Activated B cell treated with CpG ODN at 0.5 μM for 24 hours (primary cell): ENCODE measurements at regions not wholly inside any gene's neighbourhood (a gene's known extent, or its start where the extent isn't known, plus 50 kb on each side); places are given as distances from the start of the nearest gene placed in this dataset.

Experiments
- ATAC-seq: fragments of 200-7000 bp; cut with Tn5 transposase; one replicate; pipeline ENCODE4 v1.10.0; 2021; ENCODE audit warnings: low read depth, mild to moderate bottlenecking, moderate library complexity
- CTCF ChIA-PET: fragments of 350-600 bp; sonication (Branson Sonifier 250); formaldehyde crosslinking; loops from one replicate; lab custom pipeline; 2021; ENCODE audit warnings: antibody characterized with exemption; lab: Charles Lee
- POLR2A ChIA-PET: fragments of 350-600 bp; sonication (Branson Sonifier 250); formaldehyde crosslinking; loops from one replicate; lab custom pipeline; 2021; ENCODE audit warnings: antibody characterized with exemption; lab: Charles Lee
- DNase-seq: peaks from one replicate; pipeline ENCODE4 v3.0.0; 2022
- H3K27ac Mint-ChIP-seq: one replicate; pipeline ENCODE4 v1.8.0; 2020; ENCODE audit warnings: mixed read lengths
- H3K27me3 Mint-ChIP-seq: one replicate; pipeline ENCODE4 v1.8.0; 2021; ENCODE audit warnings: mixed read lengths
- H3K36me3 Mint-ChIP-seq: one replicate; pipeline ENCODE4 v1.8.0; 2021; ENCODE audit warnings: low read depth, mixed read lengths
- H3K4me1 Mint-ChIP-seq: one replicate; pipeline ENCODE4 v1.8.0; 2021; ENCODE audit warnings: mixed read lengths
- H3K4me3 Mint-ChIP-seq: one replicate; pipeline ENCODE4 v1.8.0; 2020; ENCODE audit warnings: mild to moderate bottlenecking, mixed read lengths
- H3K9me3 Mint-ChIP-seq: one replicate; pipeline ENCODE4 v1.8.0; 2020; ENCODE audit warnings: mixed read lengths
- CTCF ChIP-seq: fragments of 200-600 bp; IDR thresholded peaks from one replicate; pipeline ENCODE4 v1.8.0; 2022; ENCODE audit warnings: antibody characterized with exemption, mild to moderate bottlenecking
- intact Hi-C: fragments of 100-400 bp; cut with micrococcal nuclease; formaldehyde crosslinking; loops from one replicate; pipeline ENCODE4 v1.15.1; 2024

GRCh38 chr7:19930051-19930450, 156.6 kb upstream of the TMEM196 start:
- no peaks in the 10 kb centered on the region for H3K36me3 Mint-ChIP-seq
- DNase-seq (no peak), ATAC-seq (no peak)
- no peak overlapping the region for H3K27ac Mint-ChIP-seq
- no peaks in the 10 kb centered on the region for H3K4me1 Mint-ChIP-seq
- CTCF ChIA-PET = no interaction called here
- POLR2A ChIA-PET = no interaction called here
- H3K27me3 Mint-ChIP-seq = no peaks in the 10 kb centered on the region
- no peak for TF ChIP-seq CTCF
- H3K4me3 Mint-ChIP-seq = no peak overlapping the region
- intact Hi-C loops = no loop called here
- peaks cover 6% of the 10 kb centered on the region for H3K9me3 Mint-ChIP-seq

- Mint-ChIP-seq H3K4me1 (no peaks in the 10 kb centered on the region), H3K9me3 (no peaks in the 10 kb centered on the region), H3K27me3 (no peaks in the 10 kb centered on the region), H3K36me3 (no peaks in the 10 kb centered on the region), H3K4me3 (no peak overlapping the region), H3K27ac (no peak overlapping the region)
- no peak for ATAC-seq
- CTCF ChIA-PET = no interaction called here
- TF ChIP-seq CTCF = no peak
- intact Hi-C loops = no loop called here
- DNase-seq = no peak
- POLR2A ChIA-PET = no interaction called here
These were observed 154.8 kb upstream of the TMEM196 start for GRCh38 chr7:19928247-19928646.

- POLR2A ChIA-PET = no interaction called here
- Mint-ChIP-seq H3K27ac (no peak overlapping the region), H3K9me3 (no peaks in the 10 kb centered on the region), H3K27me3 (peaks cover 3% of the 10 kb centered on the region), H3K4me1 (no peaks in the 10 kb centered on the region), H3K4me3 (no peak overlapping the region), H3K36me3 (no peaks in the 10 kb centered on the region)
- DNase-seq (no peak), ATAC-seq (no peak)
- no peak for TF ChIP-seq CTCF
- intact Hi-C loops = no loop called here
- CTCF ChIA-PET = no interaction called here
These were observed 147.3 kb upstream of the TMEM196 start for GRCh38 chr7:19920705-19921104.

GRCh38 chr7:19920166-19920565, 146.7 kb upstream of the TMEM196 start:
- Mint-ChIP-seq H3K4me3 (no peak overlapping the region), H3K36me3 (no peaks in the 10 kb centered on the region), H3K27me3 (peaks cover 3% of the 10 kb centered on the region), H3K9me3 (no peaks in the 10 kb centered on the region), H3K4me1 (no peaks in the 10 kb centered on the region), H3K27ac (no peak overlapping the region)
- no peak for DNase-seq
- CTCF ChIA-PET = no interaction called here
- POLR2A ChIA-PET = no interaction called here
- no peak for TF ChIP-seq CTCF
- intact Hi-C loops = no loop called here
- no peak for ATAC-seq

- no peaks in the 10 kb centered on the region for H3K4me1 Mint-ChIP-seq
- H3K27ac Mint-ChIP-seq = no peak overlapping the region
- TF ChIP-seq CTCF = no peak
- H3K36me3 Mint-ChIP-seq = no peaks in the 10 kb centered on the region
- POLR2A ChIA-PET = no interaction called here
- H3K27me3 Mint-ChIP-seq = peaks cover 3% of the 10 kb centered on the region
- H3K9me3 Mint-ChIP-seq = no peaks in the 10 kb centered on the region
- H3K4me3 Mint-ChIP-seq = no peak overlapping the region
- ATAC-seq (no peak), DNase-seq (no peak)
- intact Hi-C loops = no loop called here
- CTCF ChIA-PET = no interaction called here
These were observed 146.1 kb upstream of the TMEM196 start for GRCh38 chr7:19919261-19920095.
